GM23338 (cell line): ENCODE measurements at regions not wholly inside any gene's neighbourhood (a gene's known extent, or its start where the extent isn't known, plus 50 kb on each side); places are given as distances from the start of the nearest gene placed in this dataset.

Source experiments
- ATAC-seq: fragments of 200-7000 bp; cut with Tn5 transposase; 3 replicates; pipeline ENCODE4 v1.9.1; 2020
- DNase-seq: peaks from one replicate; pipeline ENCODE4 v3.0.0-alpha.2; 2015; ENCODE audit warnings: low spot score
- H2AFZ ChIP-seq: fragments of 200-600 bp; sonication (generic); 2 replicates; pipeline ENCODE4 v1.8.0; 2016; ENCODE audit warnings: antibody characterized with exemption, mild to moderate bottlenecking, moderate library complexity
- H3F3A ChIP-seq: fragments of 200-600 bp; sonication (generic); replicated peaks from 2 replicates; pipeline ENCODE4 v1.8.0; 2017; ENCODE audit warnings: antibody characterized with exemption, mixed run types, low read depth
- H3K27ac ChIP-seq: fragments of 200-600 bp; sonication (generic); 2 replicates; pipeline ENCODE4 v1.6.1; 2016; ENCODE audit warnings: low read depth
- H3K27me3 ChIP-seq: fragments of 200-600 bp; sonication (generic); 2 replicates; pipeline ENCODE4 v1.8.0; 2016; ENCODE audit warnings: mild to moderate bottlenecking, mixed run types, moderate library complexity; ENCODE audit not compliant: insufficient read depth
- H3K36me3 ChIP-seq: fragments of 200-600 bp; sonication (generic); 2 replicates; pipeline ENCODE4 v1.8.0; 2016; ENCODE audit warnings: mild to moderate bottlenecking; ENCODE audit not compliant: insufficient read depth
- H3K4me1 ChIP-seq: fragments of 200-600 bp; sonication (generic); 2 replicates; pipeline ENCODE4 v1.8.0; 2016; ENCODE audit warnings: mild to moderate bottlenecking, moderate library complexity; ENCODE audit not compliant: insufficient read depth
- H3K4me2 ChIP-seq: fragments of 200-600 bp; sonication (generic); 2 replicates; pipeline ENCODE4 v1.7.1; 2017; ENCODE audit warnings: mixed run types
- H3K4me3 ChIP-seq: fragments of 200-600 bp; sonication (generic); 2 replicates; pipeline ENCODE4 v1.6.1; 2016; ENCODE audit warnings: mixed run types
- H3K79me2 ChIP-seq: fragments of 200-600 bp; sonication (generic); replicated peaks from 2 replicates; pipeline ENCODE4 v1.8.0; 2017; ENCODE audit warnings: mild to moderate bottlenecking; ENCODE audit not compliant: insufficient read depth
- H3K9me2 ChIP-seq: fragments of 200-600 bp; sonication (generic); 2 replicates; pipeline ENCODE4 v1.8.0; 2017; ENCODE audit not compliant: insufficient read depth
- H4K20me1 ChIP-seq: fragments of 200-600 bp; sonication (generic); replicated peaks from 2 replicates; pipeline ENCODE4 v1.8.0; 2017; ENCODE audit warnings: mild to moderate bottlenecking; ENCODE audit not compliant: insufficient read depth
- H3K27ac Mint-ChIP-seq: 2 replicates; pipeline ENCODE4 v1.8.0; 2020; ENCODE audit warnings: inconsistent platforms, mild to moderate bottlenecking, moderate library complexity, mixed read lengths
- H3K27me3 Mint-ChIP-seq: 3 replicates; pipeline ENCODE4 v1.8.0; 2022; ENCODE audit warnings: low read depth, mild to moderate bottlenecking, moderate library complexity, mixed read lengths, inconsistent platforms; ENCODE audit not compliant: insufficient read depth, poor library complexity
- H3K36me3 Mint-ChIP-seq: 3 replicates; pipeline ENCODE4 v1.8.0; 2021; ENCODE audit warnings: low read depth, mild to moderate bottlenecking, inconsistent platforms, moderate library complexity, mixed read lengths
- H3K4me1 Mint-ChIP-seq: 3 replicates; pipeline ENCODE4 v1.8.0; 2020; ENCODE audit warnings: mild to moderate bottlenecking, inconsistent platforms, mixed read lengths
- H3K4me3 Mint-ChIP-seq: 3 replicates; pipeline ENCODE4 v1.8.0; 2021; ENCODE audit warnings: moderate library complexity, mild to moderate bottlenecking, inconsistent platforms, mixed read lengths
- H3K9me3 Mint-ChIP-seq: 3 replicates; pipeline ENCODE4 v1.8.0; 2020; ENCODE audit warnings: moderate library complexity, mild to moderate bottlenecking, inconsistent platforms, mixed read lengths
- CREB1 ChIP-seq: fragments of 250-450 bp; sonication (Bioruptor Pico); IDR thresholded peaks from 2 replicates; pipeline ENCODE4 v1.5.0; 2020; ENCODE audit warnings: low read depth, mild to moderate bottlenecking, moderate library complexity
- EZH2 ChIP-seq: fragments of 200-600 bp; sonication (generic); IDR thresholded peaks from one replicate; pipeline ENCODE4 v1.8.0; 2017; ENCODE audit warnings: antibody characterized with exemption, mild to moderate bottlenecking, low read depth; ENCODE audit not compliant: unreplicated experiment
- EZH2phosphoT487 ChIP-seq: fragments of 200-600 bp; sonication (generic); IDR thresholded peaks from one replicate; pipeline ENCODE4 v1.8.1; 2018; ENCODE audit warnings: antibody characterized with exemption; ENCODE audit not compliant: unreplicated experiment
- JUNB ChIP-seq: IDR thresholded peaks from one replicate; pipeline ENCODE4 v1.6.1; 2016; ENCODE audit warnings: antibody characterized with exemption; ENCODE audit not compliant: unreplicated experiment
- NANOG ChIP-seq: IDR thresholded peaks from 2 replicates; pipeline ENCODE4 v1.6.1; 2016; ENCODE audit warnings: antibody characterized with exemption, borderline replicate concordance
- POLR2AphosphoS5 ChIP-seq: IDR thresholded peaks from 2 replicates; pipeline ENCODE4 v1.6.1; 2016; ENCODE audit warnings: antibody characterized with exemption, low read depth
- STAT1 ChIP-seq: IDR thresholded peaks from one replicate; pipeline ENCODE4 v1.6.1; 2016; ENCODE audit warnings: antibody characterized with exemption; ENCODE audit not compliant: unreplicated experiment
- ZNF114 ChIP-seq: fragments of 250-450 bp; sonication (Bioruptor Pico); IDR thresholded peaks from 2 replicates; pipeline ENCODE4 v1.5.0; 2020; ENCODE audit warnings: mild to moderate bottlenecking, moderate library complexity
- ZNF331 ChIP-seq: fragments of 250-450 bp; sonication (Bioruptor Pico); IDR thresholded peaks from 2 replicates; pipeline ENCODE4 v1.5.0; 2020; ENCODE audit warnings: low read depth, mild to moderate bottlenecking, moderate library complexity
- TF ChIP-seq, protein P1 (sequence below): fragments of 250-450 bp; sonication (Bioruptor Pico); IDR thresholded peaks from 2 replicates; pipeline ENCODE4 v1.5.0; 2020; ENCODE audit warnings: mild to moderate bottlenecking, moderate library complexity
- TF ChIP-seq, protein P2 (sequence below), 2 experiments: fragments of 200-600 bp in 1 of 2; sonication (generic) in 1 of 2; conservative IDR thresholded peaks; 2 replicates each; pipeline versions ENCODE4 v1.5.1 to v1.6.1; 2016 to 2017; ENCODE audit warnings: antibody characterized with exemption in 2 of 2, low read depth in 2 of 2, mild to moderate bottlenecking in 2 of 2, moderate library complexity in 1 of 2
- TF ChIP-seq, protein P3 (sequence below): IDR thresholded peaks from one replicate; pipeline ENCODE4 v1.6.1; 2018; ENCODE audit warnings: antibody characterized with exemption; ENCODE audit not compliant: unreplicated experiment
- TF ChIP-seq, protein P4 (sequence below): IDR thresholded peaks from 2 replicates; pipeline ENCODE4 v1.6.1; 2016; ENCODE audit warnings: antibody characterized with exemption

DNA sequence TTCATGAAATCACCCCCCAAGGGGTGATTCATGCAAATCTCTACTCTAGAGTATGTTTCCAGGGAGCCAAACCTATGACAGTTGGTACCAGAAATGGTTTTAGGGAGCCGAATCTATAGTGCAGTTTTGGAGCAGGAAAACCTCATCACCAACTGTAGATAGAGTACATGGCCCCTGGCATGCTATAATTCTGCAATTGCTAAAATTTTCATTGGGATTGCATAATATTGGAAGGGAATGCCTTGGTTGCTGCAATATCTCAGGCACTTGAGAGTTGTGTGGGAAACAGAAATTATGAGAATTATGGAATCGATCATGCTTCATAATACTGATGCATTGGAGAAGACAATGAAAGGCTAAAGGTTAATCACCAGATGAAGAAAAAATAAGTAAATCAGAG lies 148.2 kb upstream of the PLPPR1 start:
- Mint-ChIP-seq H3K4me3 (no peak overlapping the region), H3K27me3 (no peaks in the 10 kb centered on the region)

More for the DNA sequence above, 148.2 kb upstream of the PLPPR1 start:
- Histone ChIP-seq H3K27ac (no peak overlapping the region), H4K20me1 (no peaks in the 10 kb centered on the region), H3K36me3 (no peaks in the 10 kb centered on the region), H3F3A (no peaks in the 10 kb centered on the region), H3K4me1 (no peaks in the 10 kb centered on the region), H3K4me3 (no peak overlapping the region), H3K27me3 (no peaks in the 10 kb centered on the region), H3K4me2 (no peak overlapping the region), H3K79me2 (no peaks in the 10 kb centered on the region), H3K9me2 (no peaks in the 10 kb centered on the region), H2AFZ (peak overlapping the region; percentile 45; the same call in 1 of the 2 replicates)
- H3K27ac Mint-ChIP-seq: no peak overlapping the region
- no peaks in the 10 kb centered on the region for H3K9me3 Mint-ChIP-seq
- TF ChIP-seq ZNF331 (no peak), CREB1 (CRISPR knock-in tag) (no peak), EZH2phosphoT487 (no peak), ZNF114 (CRISPR knock-in tag) (no peak), POLR2AphosphoS5 (no peak), STAT1 (no peak), EZH2 (no peak), NANOG (no peak), JUNB (no peak)
- TF ChIP-seq, protein P1, sequence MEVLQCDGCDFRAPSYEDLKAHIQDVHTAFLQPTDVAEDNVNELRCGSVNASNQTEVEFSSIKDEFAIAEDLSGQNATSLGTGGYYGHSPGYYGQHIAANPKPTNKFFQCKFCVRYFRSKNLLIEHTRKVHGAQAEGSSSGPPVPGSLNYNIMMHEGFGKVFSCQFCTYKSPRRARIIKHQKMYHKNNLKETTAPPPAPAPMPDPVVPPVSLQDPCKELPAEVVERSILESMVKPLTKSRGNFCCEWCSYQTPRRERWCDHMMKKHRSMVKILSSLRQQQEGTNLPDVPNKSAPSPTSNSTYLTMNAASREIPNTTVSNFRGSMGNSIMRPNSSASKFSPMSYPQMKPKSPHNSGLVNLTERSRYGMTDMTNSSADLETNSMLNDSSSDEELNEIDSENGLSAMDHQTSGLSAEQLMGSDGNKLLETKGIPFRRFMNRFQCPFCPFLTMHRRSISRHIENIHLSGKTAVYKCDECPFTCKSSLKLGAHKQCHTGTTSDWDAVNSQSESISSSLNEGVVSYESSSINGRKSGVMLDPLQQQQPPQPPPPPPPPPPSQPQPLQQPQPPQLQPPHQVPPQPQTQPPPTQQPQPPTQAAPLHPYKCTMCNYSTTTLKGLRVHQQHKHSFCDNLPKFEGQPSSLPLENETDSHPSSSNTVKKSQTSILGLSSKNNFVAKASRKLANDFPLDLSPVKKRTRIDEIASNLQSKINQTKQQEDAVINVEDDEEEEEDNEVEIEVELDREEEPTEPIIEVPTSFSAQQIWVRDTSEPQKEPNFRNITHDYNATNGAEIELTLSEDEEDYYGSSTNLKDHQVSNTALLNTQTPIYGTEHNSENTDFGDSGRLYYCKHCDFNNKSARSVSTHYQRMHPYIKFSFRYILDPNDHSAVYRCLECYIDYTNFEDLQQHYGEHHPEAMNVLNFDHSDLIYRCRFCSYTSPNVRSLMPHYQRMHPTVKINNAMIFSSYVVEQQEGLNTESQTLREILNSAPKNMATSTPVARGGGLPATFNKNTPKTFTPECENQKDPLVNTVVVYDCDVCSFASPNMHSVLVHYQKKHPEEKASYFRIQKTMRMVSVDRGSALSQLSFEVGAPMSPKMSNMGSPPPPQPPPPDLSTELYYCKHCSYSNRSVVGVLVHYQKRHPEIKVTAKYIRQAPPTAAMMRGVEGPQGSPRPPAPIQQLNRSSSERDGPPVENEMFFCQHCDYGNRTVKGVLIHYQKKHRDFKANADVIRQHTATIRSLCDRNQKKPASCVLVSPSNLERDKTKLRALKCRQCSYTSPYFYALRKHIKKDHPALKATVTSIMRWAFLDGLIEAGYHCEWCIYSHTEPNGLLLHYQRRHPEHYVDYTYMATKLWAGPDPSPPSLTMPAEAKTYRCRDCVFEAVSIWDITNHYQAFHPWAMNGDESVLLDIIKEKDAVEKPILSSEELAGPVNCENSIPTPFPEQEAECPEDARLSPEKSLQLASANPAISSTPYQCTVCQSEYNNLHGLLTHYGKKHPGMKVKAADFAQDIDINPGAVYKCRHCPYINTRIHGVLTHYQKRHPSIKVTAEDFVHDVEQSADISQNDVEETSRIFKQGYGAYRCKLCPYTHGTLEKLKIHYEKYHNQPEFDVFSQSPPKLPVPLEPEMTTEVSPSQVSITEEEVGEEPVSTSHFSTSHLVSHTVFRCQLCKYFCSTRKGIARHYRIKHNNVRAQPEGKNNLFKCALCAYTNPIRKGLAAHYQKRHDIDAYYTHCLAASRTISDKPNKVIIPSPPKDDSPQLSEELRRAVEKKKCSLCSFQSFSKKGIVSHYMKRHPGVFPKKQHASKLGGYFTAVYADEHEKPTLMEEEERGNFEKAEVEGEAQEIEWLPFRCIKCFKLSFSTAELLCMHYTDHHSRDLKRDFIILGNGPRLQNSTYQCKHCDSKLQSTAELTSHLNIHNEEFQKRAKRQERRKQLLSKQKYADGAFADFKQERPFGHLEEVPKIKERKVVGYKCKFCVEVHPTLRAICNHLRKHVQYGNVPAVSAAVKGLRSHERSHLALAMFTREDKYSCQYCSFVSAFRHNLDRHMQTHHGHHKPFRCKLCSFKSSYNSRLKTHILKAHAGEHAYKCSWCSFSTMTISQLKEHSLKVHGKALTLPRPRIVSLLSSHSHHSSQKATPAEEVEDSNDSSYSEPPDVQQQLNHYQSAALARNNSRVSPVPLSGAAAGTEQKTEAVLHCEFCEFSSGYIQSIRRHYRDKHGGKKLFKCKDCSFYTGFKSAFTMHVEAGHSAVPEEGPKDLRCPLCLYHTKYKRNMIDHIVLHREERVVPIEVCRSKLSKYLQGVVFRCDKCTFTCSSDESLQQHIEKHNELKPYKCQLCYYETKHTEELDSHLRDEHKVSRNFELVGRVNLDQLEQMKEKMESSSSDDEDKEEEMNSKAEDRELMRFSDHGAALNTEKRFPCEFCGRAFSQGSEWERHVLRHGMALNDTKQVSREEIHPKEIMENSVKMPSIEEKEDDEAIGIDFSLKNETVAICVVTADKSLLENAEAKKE (CRISPR knock-in tag): no peak
- TF ChIP-seq, protein P2, sequence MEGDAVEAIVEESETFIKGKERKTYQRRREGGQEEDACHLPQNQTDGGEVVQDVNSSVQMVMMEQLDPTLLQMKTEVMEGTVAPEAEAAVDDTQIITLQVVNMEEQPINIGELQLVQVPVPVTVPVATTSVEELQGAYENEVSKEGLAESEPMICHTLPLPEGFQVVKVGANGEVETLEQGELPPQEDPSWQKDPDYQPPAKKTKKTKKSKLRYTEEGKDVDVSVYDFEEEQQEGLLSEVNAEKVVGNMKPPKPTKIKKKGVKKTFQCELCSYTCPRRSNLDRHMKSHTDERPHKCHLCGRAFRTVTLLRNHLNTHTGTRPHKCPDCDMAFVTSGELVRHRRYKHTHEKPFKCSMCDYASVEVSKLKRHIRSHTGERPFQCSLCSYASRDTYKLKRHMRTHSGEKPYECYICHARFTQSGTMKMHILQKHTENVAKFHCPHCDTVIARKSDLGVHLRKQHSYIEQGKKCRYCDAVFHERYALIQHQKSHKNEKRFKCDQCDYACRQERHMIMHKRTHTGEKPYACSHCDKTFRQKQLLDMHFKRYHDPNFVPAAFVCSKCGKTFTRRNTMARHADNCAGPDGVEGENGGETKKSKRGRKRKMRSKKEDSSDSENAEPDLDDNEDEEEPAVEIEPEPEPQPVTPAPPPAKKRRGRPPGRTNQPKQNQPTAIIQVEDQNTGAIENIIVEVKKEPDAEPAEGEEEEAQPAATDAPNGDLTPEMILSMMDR (conservative IDR thresholded peaks at IDR 0.05; ENCODE audit: low read depth in 2 of 2): no peak
- TF ChIP-seq, protein P3, sequence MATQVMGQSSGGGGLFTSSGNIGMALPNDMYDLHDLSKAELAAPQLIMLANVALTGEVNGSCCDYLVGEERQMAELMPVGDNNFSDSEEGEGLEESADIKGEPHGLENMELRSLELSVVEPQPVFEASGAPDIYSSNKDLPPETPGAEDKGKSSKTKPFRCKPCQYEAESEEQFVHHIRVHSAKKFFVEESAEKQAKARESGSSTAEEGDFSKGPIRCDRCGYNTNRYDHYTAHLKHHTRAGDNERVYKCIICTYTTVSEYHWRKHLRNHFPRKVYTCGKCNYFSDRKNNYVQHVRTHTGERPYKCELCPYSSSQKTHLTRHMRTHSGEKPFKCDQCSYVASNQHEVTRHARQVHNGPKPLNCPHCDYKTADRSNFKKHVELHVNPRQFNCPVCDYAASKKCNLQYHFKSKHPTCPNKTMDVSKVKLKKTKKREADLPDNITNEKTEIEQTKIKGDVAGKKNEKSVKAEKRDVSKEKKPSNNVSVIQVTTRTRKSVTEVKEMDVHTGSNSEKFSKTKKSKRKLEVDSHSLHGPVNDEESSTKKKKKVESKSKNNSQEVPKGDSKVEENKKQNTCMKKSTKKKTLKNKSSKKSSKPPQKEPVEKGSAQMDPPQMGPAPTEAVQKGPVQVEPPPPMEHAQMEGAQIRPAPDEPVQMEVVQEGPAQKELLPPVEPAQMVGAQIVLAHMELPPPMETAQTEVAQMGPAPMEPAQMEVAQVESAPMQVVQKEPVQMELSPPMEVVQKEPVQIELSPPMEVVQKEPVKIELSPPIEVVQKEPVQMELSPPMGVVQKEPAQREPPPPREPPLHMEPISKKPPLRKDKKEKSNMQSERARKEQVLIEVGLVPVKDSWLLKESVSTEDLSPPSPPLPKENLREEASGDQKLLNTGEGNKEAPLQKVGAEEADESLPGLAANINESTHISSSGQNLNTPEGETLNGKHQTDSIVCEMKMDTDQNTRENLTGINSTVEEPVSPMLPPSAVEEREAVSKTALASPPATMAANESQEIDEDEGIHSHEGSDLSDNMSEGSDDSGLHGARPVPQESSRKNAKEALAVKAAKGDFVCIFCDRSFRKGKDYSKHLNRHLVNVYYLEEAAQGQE: no peak
- TF ChIP-seq, protein P4, sequence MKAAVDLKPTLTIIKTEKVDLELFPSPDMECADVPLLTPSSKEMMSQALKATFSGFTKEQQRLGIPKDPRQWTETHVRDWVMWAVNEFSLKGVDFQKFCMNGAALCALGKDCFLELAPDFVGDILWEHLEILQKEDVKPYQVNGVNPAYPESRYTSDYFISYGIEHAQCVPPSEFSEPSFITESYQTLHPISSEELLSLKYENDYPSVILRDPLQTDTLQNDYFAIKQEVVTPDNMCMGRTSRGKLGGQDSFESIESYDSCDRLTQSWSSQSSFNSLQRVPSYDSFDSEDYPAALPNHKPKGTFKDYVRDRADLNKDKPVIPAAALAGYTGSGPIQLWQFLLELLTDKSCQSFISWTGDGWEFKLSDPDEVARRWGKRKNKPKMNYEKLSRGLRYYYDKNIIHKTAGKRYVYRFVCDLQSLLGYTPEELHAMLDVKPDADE: no peak
- no peaks in the 10 kb centered on the region for H3K36me3 Mint-ChIP-seq
- ATAC-seq (no peak), DNase-seq (no peak)
- H3K4me1 Mint-ChIP-seq: 0 out of 3 replicates have a peak, but pooled peaks cover 3% of the 10 kb centered on the region
